DMS114 treated with DMSO at 0.1 percent for 48 hours (cell line): ENCODE measurements at regions not wholly inside any gene's neighbourhood (a gene's known extent, or its start where the extent isn't known, plus 50 kb on each side); places are given as distances from the start of the nearest gene placed in this dataset.
A peak's percentile ranks its signal among the peaks of the same experiment; 100 is the strongest.
"Not testable (repeated sequence)": the region's sequence is repeated elsewhere in the genome, so short reads cannot be mapped to it uniquely, and the experiment has no call there.

Experiments used
- DNase-seq: peaks from one replicate; lab custom pipeline; 2025; ENCODE audit not compliant: unreplicated experiment; lab: John Stamatoyannopoulos, UW

DNA sequence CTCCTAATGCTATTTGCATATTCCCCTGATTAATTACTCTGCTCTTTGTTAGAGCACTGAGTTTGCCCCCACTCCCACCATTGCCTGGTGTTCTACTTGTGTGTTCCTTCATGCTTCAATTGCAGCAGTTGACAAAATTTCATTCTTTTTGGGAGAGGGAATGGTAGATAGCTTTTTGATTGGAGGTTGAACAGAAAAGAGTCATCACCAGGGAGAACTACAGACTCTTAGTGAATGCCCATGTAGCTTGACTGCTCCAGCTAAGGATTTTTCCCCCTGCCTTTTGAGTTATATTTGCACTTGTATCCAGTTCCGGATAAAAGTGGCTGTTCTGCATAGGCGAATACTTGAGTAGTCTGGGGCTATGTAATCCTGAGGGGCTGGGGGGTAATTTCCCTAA is 183.9 kb downstream of the ETNK1 start:
- no peak for DNase-seq

DNA sequence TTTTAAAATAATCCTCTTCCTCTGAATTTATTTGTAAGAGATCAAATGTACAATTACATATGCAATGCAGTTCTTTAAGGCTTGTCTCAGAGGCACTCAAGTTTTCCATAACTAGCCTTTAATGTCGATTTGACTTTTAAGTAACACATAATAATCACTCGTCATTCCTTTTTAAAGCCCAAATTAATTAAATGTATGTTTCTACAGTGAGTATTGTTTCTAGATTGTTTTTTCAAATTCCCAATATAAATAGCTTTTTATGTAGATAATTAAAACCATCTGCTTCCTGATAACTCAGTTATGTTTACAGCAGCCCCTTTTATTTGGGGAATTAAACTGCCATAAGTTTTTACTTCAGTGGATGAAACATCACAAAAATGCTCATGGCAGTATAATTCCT is 185.1 kb downstream of the ETNK1 start:
- no peak for DNase-seq

DNA sequence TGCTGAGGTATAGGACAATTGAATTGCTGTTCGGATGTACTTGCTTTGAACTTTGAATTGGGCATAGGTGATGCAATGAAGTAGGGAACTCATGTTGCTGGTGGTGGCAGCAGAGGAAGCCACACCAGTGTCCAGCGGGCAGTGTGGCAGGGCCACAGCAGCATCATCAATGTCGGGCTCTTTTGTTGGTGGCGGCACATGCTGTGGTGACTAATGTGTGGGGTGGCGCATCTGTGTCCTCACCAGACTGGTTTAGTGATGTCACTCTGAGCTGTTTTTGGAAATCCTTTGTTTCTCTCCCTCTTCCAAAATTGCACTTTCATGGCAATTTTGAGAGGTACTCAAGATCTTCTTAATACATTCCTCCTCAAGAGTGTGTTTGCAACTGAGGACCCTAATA is 187.6 kb downstream of the ETNK1 start:
- DNase-seq, result no peak

DNA sequence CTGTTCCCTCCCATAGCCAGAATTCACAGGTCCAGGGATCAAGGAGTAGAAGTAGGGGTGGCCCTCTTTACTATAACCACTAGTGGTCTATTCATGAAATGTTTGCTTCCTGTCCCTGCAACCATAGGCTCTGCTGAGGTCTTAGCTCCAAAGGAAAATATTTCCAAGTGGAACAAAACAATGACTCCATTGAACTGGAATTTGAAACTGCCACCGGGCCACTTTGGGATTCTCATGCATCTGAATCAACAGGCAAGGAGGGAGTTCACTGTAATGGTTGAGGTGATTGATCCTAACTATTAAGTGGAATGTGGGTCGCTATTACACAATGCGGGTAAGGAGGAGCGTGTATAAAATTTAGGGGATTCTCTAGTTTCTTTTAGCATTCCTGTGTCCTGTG is 197.0 kb downstream of the ETNK1 start:
- no peak for DNase-seq

DNA sequence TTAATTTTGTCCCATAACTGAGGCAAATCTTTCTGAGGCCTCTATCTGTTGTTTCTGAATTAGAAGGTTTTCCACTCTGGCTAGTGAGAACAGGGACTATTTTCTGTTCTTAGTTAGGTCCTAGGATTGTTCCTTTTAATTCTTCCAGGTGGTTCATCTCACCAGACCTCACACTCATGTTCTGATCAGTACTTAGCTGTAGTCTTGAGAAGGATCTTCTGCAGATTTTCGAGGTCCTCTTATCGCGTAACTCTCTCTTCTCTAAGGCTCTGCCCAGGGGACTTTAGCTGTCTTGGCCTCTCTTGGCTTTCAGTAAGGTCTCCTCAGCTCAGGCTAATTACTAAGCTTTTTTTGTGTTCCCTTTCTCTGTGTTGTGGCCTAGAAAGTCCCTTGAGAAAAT is 201.1 kb downstream of the ETNK1 start:
- DNase-seq, result no peak

DNA sequence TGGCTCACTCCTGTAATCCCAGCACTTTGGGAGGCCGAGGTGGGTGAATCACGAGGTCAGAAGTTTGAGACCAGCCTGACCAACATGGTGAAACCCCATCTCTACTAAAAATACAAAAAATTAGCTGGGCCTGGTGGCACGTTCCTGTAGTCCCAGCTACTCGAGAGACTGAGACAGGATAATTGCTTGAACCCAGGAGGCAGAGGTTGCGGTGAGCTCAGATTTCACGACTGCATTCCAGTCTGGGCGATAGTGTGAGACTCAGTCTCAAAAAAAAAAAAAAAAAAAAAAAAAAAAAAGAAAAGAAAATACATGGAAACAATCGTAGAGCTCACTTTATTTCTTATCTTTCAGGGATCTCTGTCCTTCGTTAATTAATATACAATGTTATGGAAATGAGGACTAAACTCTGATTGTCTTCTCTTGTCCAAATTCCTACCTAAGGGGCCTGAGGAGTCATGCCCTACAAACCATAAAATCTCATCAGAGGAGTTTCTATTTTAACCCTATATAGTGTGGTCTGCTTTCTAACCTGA is 201.5 kb downstream of the ETNK1 start:
- not testable (repeated sequence) for DNase-seq

DNA sequence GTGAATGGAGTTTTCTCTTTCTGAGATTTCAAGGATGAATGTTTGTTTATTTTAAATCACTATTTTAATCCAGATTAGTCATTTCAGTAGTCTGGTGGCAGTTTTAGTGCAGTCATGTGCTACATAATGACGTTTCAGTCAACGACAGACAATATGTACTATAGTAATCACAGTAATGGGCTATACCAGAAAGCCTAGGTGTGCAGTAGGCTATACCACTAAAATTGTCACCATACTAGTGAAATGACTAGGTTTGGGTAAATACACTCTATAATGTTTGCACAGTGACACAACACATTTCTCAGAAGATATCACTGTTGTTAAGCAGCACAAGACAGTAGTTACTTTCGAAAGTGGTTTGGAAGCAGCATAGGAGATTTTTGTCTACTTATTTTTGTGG is 203.1 kb downstream of the ETNK1 start:
- no peak for DNase-seq

DNA sequence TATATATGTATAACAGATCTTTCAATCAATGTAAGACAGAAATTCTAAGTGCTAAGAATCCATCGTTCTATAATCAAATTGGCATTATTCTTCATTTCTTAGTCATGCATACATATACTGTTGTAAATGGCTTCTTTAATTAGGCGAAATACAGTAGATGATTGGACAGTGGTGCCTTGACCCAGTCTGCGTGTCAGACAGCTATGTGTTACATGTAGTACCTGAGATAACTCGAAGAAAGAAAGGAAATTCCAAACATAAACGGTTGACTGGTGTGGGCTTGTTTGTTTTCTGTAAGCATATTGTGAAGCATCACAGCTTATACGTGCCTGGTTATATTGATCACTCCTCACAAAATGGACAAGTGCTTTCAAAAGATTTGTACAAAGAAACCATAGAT is 210.5 kb downstream of the ETNK1 start:
- no peak for DNase-seq

DNA sequence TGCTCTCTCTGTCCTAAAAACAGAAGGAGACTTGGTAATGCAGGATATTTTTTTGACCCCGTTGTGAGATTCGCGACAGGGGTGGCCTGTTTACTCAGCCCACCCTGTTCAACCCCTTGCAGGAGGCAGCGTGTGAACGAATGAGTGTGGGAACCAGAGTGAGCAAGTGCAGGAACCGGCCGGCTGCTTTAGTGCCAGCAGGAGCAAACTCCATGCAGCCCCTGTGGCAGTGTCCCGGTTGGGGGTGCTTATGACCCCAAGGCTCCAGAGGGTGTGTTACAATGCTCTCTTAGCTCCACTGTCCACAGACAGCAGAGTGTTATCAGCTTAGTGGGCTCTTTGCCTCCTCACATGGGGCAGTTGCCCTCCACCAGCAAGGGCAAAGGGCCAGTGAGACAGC is 225.2 kb downstream of the ETNK1 start:
- DNase-seq, result no peak

DNA sequence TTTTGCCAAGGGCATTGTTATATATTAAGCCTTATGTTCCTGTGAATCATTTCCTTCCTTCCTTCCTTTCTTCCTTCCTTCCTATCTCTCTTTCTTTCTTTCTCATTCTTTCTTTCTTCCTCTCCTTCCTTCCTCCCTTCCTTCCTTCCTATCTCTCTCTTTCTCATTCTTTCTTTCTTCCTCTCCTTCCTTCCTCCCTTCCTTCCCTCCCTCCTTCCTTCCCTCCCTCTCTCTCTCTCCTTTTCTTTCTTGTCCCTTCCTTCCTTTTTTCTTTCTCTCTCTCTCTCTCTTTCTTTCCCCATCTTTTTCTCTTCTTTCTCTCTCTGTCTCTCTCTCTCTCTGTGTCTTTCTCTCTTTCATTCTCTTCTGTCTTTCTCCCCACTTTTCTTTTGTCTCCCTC is 226.6 kb downstream of the ETNK1 start:
- no peak for DNase-seq

DNA sequence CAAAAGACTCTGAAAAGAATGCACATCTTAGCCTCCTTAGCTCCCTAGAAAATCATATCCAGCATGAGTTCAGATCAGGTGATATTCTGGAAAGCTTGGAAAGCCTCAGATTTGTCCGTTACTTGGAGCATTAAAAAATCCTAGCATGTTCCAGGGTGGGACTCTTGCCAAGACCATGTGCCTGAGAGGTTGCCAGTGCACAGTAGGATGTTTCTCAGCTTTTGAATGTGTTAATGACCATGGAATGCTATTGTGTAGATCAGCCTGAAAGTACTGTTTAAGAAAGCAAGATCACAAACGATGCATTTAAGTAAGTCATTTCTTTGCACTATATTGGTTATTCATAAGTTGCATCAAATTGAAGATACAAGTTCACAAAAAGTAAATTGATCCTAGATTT is 230.5 kb downstream of the ETNK1 start:
- no peak for DNase-seq

DNA sequence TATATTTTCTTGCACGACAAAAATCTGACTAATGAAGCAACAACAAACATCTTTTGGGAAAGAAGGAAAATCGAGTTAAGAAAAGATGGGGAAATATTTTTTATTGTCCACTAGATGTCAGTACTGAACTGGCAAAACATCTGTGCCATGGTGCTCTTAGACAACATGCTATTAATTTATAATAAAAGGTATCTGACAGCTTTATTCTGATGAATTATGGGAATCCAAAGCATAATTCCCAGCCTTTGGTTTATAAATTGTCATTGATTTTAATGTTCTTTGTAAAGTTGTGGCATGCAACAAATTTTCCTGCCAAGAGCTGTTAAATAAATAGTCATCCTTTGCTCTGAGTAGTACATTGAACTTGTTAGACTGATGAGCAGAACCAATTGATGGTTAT is 231.2 kb downstream of the ETNK1 start:
- DNase-seq, result peak; percentile 68

DNA sequence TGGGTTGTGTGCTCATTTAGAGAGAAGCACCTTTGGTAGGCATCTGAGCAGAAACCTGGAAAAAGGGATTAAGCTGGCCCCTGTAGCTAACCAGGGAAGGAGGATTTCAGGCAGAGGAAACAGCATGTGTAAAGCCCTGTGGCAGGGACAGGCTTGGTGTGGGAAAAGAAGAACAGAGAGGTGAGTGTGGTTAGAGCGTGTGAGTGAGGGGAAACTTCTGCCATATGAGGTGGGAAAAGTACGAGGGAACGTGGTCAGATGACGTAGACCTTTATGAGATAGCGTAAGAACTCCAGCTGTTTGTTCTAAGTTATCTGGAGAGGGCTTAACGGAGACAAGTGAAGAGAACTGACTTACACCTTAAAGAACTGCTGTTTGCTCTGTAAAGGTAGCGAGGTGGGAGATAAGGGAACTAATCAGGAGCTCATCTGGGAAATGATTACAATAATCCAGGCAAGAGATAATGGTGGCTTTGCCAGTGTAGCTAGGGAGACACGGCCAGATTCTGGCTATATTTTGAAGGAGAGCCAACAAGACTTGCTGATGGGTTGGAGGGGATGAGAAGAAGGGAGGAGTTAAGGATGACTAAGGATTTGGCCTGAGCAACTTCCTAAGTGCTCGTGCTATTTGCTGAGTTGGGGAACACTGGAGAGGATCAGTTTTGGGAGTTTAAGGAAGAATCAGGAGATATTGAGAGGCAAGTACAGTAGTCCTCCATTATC is 234.0 kb downstream of the ETNK1 start:
- no peak for DNase-seq

DNA sequence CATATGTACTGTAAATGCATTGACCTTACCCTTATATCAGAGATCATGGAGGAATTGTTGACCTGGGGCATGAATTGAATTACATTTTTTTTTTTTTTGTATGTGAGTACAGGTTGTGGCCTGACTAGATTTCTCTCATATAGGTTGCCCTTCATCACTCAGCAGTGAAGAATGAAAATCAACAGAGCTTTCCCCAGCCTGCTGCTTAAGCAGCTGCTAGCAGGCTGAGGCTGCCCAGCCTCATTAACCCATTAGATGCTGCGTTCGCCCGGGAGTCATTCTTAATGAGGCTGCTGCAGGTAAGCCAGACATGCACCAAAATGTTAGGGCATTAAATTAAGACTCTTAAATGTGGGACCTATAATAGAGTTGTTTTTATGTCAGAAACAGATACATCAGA is 236.0 kb downstream of the ETNK1 start:
- DNase-seq, result no peak

DNA sequence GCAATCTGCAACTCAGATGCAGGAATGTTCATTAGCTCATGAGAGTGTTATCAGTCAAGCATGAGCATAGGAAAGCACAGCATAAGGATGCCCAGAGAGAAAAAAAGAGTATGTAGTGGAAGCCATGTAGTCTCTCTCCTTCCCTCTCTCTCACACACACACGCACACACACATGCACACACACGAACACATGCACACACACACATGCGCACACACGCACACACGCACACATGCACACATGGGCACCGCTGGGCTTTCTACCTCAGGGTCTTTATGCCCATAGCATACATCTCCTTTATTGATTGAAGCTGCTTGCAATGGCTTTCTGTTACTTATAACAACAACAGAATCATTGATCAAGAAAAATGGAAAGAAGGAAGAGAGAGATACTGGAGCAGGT is 240.9 kb downstream of the ETNK1 start:
- no peak for DNase-seq

DNA sequence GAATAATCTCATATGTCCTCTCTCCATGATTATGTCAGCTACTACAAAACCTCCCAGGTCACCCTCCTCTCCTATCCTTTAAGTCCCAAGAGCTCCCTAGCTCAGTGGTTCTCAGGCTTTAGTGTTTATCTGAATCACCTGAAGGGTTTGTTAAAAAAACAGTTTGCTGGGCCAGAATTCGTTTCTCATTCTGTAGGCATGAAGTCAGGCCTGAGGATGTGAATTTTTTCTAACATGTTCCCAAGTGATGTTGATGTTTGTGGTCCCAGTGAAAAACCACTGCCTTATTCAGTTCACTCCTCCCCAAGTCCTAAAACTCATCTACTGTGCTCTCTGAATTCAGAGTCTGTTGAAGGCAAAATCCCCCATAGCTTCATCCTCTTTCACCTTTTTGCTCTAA is 241.4 kb downstream of the ETNK1 start:
- DNase-seq, result no peak

DNA sequence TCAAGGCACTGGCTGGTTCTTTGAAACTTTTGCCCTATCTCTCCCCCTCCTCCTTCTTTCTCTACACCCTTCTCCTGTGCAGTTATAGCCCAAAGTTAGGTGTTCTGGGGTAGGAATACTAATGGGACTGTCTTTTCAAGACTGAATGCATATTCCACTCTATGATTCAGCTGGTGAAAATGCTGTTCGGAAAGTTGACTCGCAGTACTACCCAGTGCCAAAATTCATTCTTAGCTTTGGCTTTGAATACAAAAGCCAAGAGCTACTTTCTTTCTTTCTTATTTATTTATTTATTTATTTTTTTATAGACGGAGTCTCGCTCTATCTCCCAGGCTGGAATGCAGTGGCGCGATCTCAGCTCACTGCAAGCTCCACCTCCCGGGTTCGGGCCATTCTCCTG is 249.2 kb downstream of the ETNK1 start:
- no peak for DNase-seq

DNA sequence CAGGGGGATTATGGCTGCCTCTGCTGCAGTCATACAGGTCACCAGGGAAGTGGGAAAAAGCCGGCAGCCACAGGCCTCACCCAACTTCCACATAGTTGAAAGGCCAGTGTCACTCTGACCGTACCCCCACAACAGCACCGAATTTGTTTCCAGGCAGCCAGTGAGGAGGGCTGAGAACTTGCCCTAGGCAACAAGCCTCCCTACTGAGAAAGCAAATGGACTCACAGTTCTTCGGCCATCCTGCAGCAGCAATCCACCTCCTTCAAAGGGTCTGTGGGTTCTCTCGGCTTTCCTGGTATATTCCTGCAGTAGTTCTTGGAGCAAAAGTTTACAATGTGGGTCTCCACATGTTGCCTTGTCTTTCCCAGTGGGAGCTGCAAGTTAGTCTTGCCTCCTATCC is 251.3 kb downstream of the ETNK1 start:
- no peak for DNase-seq

DNA sequence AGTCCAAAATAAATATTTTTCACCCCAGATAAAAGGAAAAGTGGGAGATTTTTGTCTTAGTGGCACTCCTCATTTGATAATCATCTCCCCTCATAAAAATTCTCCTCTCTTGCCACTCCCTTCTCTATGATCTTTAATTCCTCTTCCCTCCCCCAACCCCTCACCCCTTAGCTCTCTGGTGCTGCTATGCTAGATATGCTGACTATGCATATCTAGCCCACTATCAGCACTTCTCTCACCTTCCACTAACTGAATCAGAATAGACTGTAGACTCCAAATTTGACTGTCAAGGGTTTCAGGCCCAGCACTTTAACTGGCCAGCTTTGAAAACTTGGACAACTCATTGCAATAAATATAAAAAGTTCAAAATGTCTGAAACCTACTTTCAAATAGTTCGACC is 254.2 kb downstream of the ETNK1 start:
- no peak for DNase-seq

DNA sequence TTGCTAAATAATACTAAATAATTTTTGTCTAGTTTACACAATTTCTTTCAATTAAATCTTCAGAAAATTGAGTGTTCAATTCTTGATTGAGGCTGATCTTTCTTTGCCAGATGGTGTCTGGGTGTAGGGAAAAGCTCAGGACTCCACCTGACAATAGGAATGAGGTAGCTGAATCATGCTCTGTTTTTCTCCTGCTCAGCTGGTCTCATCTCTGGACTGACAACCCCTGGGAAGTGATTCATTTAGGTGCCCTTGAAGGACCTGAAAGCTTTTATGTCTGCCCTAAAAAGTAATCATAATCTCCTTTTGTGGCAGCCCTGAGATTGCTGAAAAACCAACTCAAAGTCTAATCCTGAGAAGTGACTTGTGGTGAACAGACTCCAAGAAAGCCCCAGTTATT is 255.4 kb downstream of the ETNK1 start:
- DNase-seq, result no peak

DNA sequence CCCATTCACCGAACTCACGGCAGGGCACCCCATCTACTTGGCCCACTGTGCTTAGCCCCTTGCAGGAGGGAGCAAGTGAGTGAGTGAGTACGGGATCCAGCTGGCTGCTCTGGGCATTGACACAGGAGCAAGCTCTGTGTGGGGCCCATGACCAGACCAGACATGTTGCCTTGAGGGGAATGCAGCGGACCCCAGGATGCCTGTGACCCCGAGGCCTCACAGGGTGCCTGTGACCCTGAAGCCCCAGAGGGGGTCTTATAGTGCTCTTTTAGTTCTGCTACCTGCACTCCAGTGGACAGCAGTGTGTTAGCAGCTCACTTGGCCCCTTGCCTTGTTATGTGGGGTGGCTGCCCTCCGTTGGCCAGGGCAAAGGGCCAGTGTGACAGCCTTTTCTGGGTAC is 255.8 kb downstream of the ETNK1 start:
- no peak for DNase-seq

DNA sequence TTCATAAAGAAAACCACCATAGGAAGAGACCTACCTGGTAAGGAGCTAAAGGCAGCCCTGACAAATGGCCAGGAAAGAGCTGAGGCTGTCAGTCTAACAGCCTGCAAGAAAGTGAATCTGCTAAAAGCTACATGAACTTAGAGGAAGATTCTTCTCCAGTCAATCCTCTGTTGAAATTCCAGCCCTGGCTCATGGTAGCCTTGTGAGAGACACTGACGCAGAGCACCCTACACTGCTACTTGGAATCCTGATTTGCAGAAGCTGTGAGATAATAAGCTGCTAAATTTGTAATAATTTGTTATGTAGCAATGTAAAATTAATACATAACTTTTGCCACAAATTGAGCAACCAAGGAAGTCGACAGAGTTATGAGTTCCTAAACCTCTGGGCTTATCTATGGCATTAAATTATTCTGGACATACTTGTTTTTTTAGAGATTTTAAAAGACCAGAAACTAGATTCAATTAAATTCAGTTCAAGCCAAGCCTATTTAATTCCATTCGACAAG is 257.0 kb downstream of the ETNK1 start:
- no peak for DNase-seq

DNA sequence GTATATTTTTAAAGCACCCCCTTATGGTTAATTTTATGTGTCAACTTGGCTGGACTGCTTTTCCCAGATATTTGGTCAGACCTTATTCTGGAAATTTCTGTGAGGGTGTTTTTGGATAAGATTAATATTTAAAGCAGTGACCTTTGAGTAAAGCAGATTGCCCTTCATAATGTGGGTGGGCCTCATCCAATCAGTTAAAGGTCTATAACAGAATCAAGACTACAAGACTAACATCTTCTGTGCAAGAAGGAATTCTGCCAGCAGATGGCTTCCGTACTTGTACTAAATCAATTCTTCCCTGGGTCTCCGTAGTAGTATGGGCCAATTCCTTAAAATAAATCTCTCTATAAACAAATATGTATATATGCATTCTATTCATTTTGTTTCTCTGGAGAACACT is 257.6 kb downstream of the ETNK1 start:
- peak; percentile 19 for DNase-seq
